K562 (cell line): ENCODE measurements at regions not wholly inside any gene's neighbourhood (a gene's known extent, or its start where the extent isn't known, plus 50 kb on each side); places are given as distances from the start of the nearest gene placed in this dataset.
A peak's percentile ranks its signal among the peaks of the same experiment; 100 is the strongest.

ENCODE experiments used
- ATAC-seq: fragments of 200-7000 bp; cut with Tn5 transposase; 3 replicates; pipeline ENCODE4 v1.9.1; 2020; ENCODE audit warnings: moderate library complexity
- BruUV-seq: library from RNA; stranded (reverse); fragments of 400-500 nt; replicated peaks from 2 replicates; lab custom pipeline; 2021; lab: Mats Ljungman, UMichigan
- CTCF ChIA-PET: fragments of 300-600 bp; formaldehyde crosslinking; extraction: SDS; loops from one replicate; lab custom pipeline; 2021; ENCODE audit warnings: low intra/inter-chr PET ratio; lab: Yijun Ruan, JAX
- POLR2A ChIA-PET: fragments of 300-600, 350-650 bp; sonication (Branson Sonifier 250); formaldehyde crosslinking; extraction: SDS; loops from one replicate; lab custom pipeline; 2021; ENCODE audit warnings: antibody characterized with exemption, inconsistent platforms; lab: Yijun Ruan, JAX
- DNase-seq, 4 experiments: peaks; one replicate each; pipeline versions ENCODE4 v3.0.0 to v3.0.0-alpha.2; 2011 to 2018; ENCODE audit warnings: low spot score in 3 of 4, mixed read lengths in 3 of 4; ENCODE audit errors: extremely low read depth in 1 of 4
- FAIRE-seq: peaks from 2 replicates; lab custom pipeline; 2011; peaks lifted over from hg19 to GRCh38; lab: Jason Lieb, UNC
- H2AFZ ChIP-seq: 2 replicates; pipeline ENCODE4 v1.6.0; 2011; ENCODE audit warnings: low read depth, low read length, control low read depth, inconsistent platforms
- H3K27ac ChIP-seq: fragments of 200-600 bp; 3 replicates; pipeline ENCODE4 v1.8.0; 2011; ENCODE audit warnings: low read depth, mild to moderate bottlenecking, control low read depth, inconsistent platforms, low read length, moderate library complexity, mixed read lengths; ENCODE audit errors: extremely low read depth
- H3K27me3 ChIP-seq, 2 experiments: fragments of 300-600 bp in 1 of 2; 2 replicates in 1 of 2; 3 replicates in 1 of 2; pipeline versions ENCODE4 v1.6.0 to v1.8.0; 2011; ENCODE audit warnings: inconsistent platforms in 2 of 2, low read length in 2 of 2, mild to moderate bottlenecking in 1 of 2, mixed read lengths in 1 of 2, moderate library complexity in 1 of 2; ENCODE audit not compliant: control insufficient read depth in 2 of 2, insufficient read depth in 2 of 2
- H3K36me3 ChIP-seq: fragments of 300-600 bp; 3 replicates; pipeline ENCODE4 v1.8.0; 2011; ENCODE audit warnings: mild to moderate bottlenecking, low read length, inconsistent platforms; ENCODE audit not compliant: control insufficient read depth, insufficient read depth
- H3K4me1 ChIP-seq, 2 experiments: fragments of 200-600 bp in 1 of 2; replicated peaks in 1 of 2; 2 replicates in 1 of 2; 3 replicates in 1 of 2; pipeline versions ENCODE4 v1.5.1 to v1.8.0; 2011; ENCODE audit warnings: inconsistent platforms in 2 of 2, low read length in 2 of 2, mild to moderate bottlenecking in 1 of 2, mixed read lengths in 1 of 2, moderate library complexity in 1 of 2; ENCODE audit not compliant: control insufficient read depth in 2 of 2, insufficient read depth in 2 of 2
- H3K4me2 ChIP-seq: 2 replicates; pipeline ENCODE4 v1.6.1; 2011; ENCODE audit warnings: low read length, control low read depth, inconsistent platforms, mixed read lengths; ENCODE audit not compliant: insufficient read depth
- H3K4me3 ChIP-seq: fragments of 200-600 bp; sonication (generic), shearing (Covaris generic); 2 replicates; pipeline ENCODE4 v1.5.1; 2016; ENCODE audit warnings: control low read depth, inconsistent platforms
- H3K79me2 ChIP-seq: fragments of 200-600 bp; 3 replicates; pipeline ENCODE4 v1.8.0; 2011; ENCODE audit warnings: low read length, inconsistent platforms; ENCODE audit not compliant: control insufficient read depth, insufficient read depth
- H3K9ac ChIP-seq, 2 experiments: 2 replicates each; pipeline versions ENCODE4 v1.6.0 to v1.6.1; 2011; ENCODE audit warnings: low read depth in 2 of 2, low read length in 2 of 2, control low read depth in 1 of 2, inconsistent platforms in 1 of 2, mild to moderate bottlenecking in 1 of 2, mixed read lengths in 1 of 2; ENCODE audit not compliant: insufficient read depth in 1 of 2
- H3K9me1 ChIP-seq: one replicate; pipeline ENCODE4 v1.6.0; 2011; ENCODE audit warnings: inconsistent platforms, mild to moderate bottlenecking, low read length, moderate library complexity; ENCODE audit not compliant: control insufficient read depth, insufficient read depth
- H3K9me3 ChIP-seq: replicated peaks from 2 replicates; pipeline ENCODE4 v1.5.1; 2011; ENCODE audit warnings: low read depth, low read length, inconsistent platforms; ENCODE audit not compliant: control insufficient read depth, insufficient read depth
- H4K20me1 ChIP-seq: replicated peaks from 2 replicates; pipeline ENCODE4 v1.6.1; 2011; ENCODE audit warnings: low read length, inconsistent platforms, mixed read lengths; ENCODE audit not compliant: control insufficient read depth, insufficient read depth
- ADNP ChIP-seq: fragments of 200-800 bp; sonication (Bioruptor generic); IDR thresholded peaks from 2 replicates; pipeline ENCODE4 v1.6.1; 2016; ENCODE audit warnings: missing genetic modification characterization, missing compliant biosample characterization
- DACH1 ChIP-seq: fragments of 450-650 bp; IDR thresholded peaks from 2 replicates; pipeline ENCODE4 v1.6.1; 2018; ENCODE audit not compliant: partially characterized antibody
- NFYB ChIP-seq: IDR thresholded peaks from 2 replicates; pipeline ENCODE4 v1.6.1; 2011; ENCODE audit warnings: mild to moderate bottlenecking, moderate library complexity; ENCODE audit not compliant: insufficient read length; ENCODE audit errors: extremely low read depth
- POLR2AphosphoS5 ChIP-seq: IDR thresholded peaks from 2 replicates; pipeline ENCODE4 v1.6.1; 2011; ENCODE audit warnings: mild to moderate bottlenecking, low read depth, low read length, moderate library complexity; ENCODE audit not compliant: control insufficient read depth, insufficient read depth
- SIN3A ChIP-seq, 2 experiments: fragments of 150-350 bp in 1 of 2; IDR thresholded peaks; 2 replicates each; pipeline ENCODE4 v1.6.1; 2011 to 2016; ENCODE audit warnings: borderline replicate concordance in 2 of 2, low read depth in 2 of 2, low read length in 2 of 2, mild to moderate bottlenecking in 2 of 2, moderate library complexity in 2 of 2; ENCODE audit not compliant: control insufficient read depth in 1 of 2
- SPI1 ChIP-seq: IDR thresholded peaks from 2 replicates; pipeline ENCODE4 v1.6.1; 2011; ENCODE audit warnings: low read depth, low read length, control low read depth, borderline replicate concordance
- ZNF41 ChIP-seq: fragments of 250-450 bp; sonication (Bioruptor Pico); conservative IDR thresholded peaks from 2 replicates; pipeline ENCODE4 v1.4.0; 2020; ENCODE audit warnings: mild to moderate bottlenecking
- WGBS: fragments of 100-300 bp; shearing (Covaris generic); methylation state at CpG from one replicate; pipeline ENCODE4 v1.1.6; 2016; ENCODE audit warnings: low coverage, mixed read lengths; ENCODE audit not compliant: insufficient coverage; ENCODE audit errors: missing lambda C conversion rate; 5-methylcytosine and 5-hydroxymethylcytosine counted together
- in situ Hi-C: fragments of 300-500 bp; cut with MboI; formaldehyde crosslinking; loops from 4 replicates; pipeline ENCODE4 v1.15.0; 2018; ENCODE audit warnings: inconsistent platforms, mixed read lengths
- intact Hi-C: fragments of 100-400 bp; cut with micrococcal nuclease; formaldehyde crosslinking; loops from 2 replicates; pipeline ENCODE4 v1.14.2; 2022
- TF ChIP-seq, protein P1 (sequence below), 3 experiments: fragments of 200-800 bp in 1 of 3; sonication (Bioruptor generic) in 1 of 3; sonication (generic) in 1 of 3; formaldehyde crosslinking in 1 of 3; IDR thresholded peaks; 2 replicates each; pipeline versions ENCODE4 v1.6.1 to v1.8.0; 2016 to 2022; ENCODE audit warnings: mild to moderate bottlenecking in 2 of 3, missing compliant biosample characterization in 2 of 3, missing genetic modification characterization in 2 of 3, missing genetic modification reagents in 1 of 3
- TF ChIP-seq, protein P2 (sequence below): sonication (generic); formaldehyde crosslinking; IDR thresholded peaks from 2 replicates; pipeline ENCODE4 v1.8.1; 2023; ENCODE audit warnings: mild to moderate bottlenecking, missing genetic modification reagents, moderate library complexity
- TF ChIP-seq, protein P3 (sequence below): sonication (generic); formaldehyde crosslinking; IDR thresholded peaks from 2 replicates; pipeline ENCODE4 v1.8.0; 2022; ENCODE audit warnings: mild to moderate bottlenecking, low read depth, missing genetic modification reagents

GRCh38 chr19:27795369-27795768, 1417.6 kb downstream of the UQCRFS1 start:
- POLR2A ChIA-PET, result no interaction called here
- Histone ChIP-seq H3K36me3 (peaks cover 22% of the 10 kb centered on the region), H3K79me2 (peaks cover 79% of the 10 kb centered on the region), H3K27ac (no peak overlapping the region), H4K20me1 (peaks cover 10% of the 10 kb centered on the region), H3K4me3 (peak overlapping the region; percentile 78; the same call in 1 of the 2 replicates), H3K27me3 (no peaks in the 10 kb centered on the region), H3K9me1 (no peaks in the 10 kb centered on the region), H2AFZ (no peak overlapping the region), H3K4me2 (peak overlapping the region; percentile 100), H3K4me1 (peaks cover 8 to 14% of the 10 kb centered on the region in 2 experiments; a peak in 3 of 5 replicates), H3K9ac (peak overlapping the region; percentile 26 to 87; a peak in 2 of 4 replicates), H3K9me3 (no peaks in the 10 kb centered on the region)
- intact Hi-C loops, result no loop called here
- no peak for TF ChIP-seq DACH1
- in situ Hi-C loops, result no loop called here
- ATAC-seq (no peak), DNase-seq (no peak), FAIRE-seq (no peak)
- WGBS, result 88% methylated on average over 1 of the region's 2 CpGs
- CTCF ChIA-PET, result interaction anchor here (0.5 kb wide), 1 partner anchor 1273 kb away, joined by 4 read pairs; no protein-coding TSS in a partner anchor
- no TSS peak for BruUV-seq

- Histone ChIP-seq H3K4me2 (peak overlapping the region; percentile 100), H4K20me1 (peaks cover 10% of the 10 kb centered on the region), H3K36me3 (peaks cover 22% of the 10 kb centered on the region), H3K9me1 (no peaks in the 10 kb centered on the region), H2AFZ (peak overlapping the region; percentile 96), H3K4me3 (peak overlapping the region; percentile 78), H3K4me1 (peaks cover 8 to 14% of the 10 kb centered on the region in 2 experiments; a peak in 3 of 5 replicates), H3K79me2 (peaks cover 80% of the 10 kb centered on the region), H3K9me3 (no peaks in the 10 kb centered on the region), H3K27me3 (no peaks in the 10 kb centered on the region), H3K9ac (peak overlapping the region; percentile 87 to 94), H3K27ac (peak overlapping the region; percentile 87)
- ChIA-PET CTCF (no interaction called here), POLR2A (interaction anchor here (0.7 to 1.1 kb wide), 4 partner anchors 14 to 715 kb away, joined by 3 read pairs; no protein-coding TSS in a partner anchor)
- DNase-seq (peak; percentile 24 to 45 (median 39)), ATAC-seq (peak; percentile 3), FAIRE-seq (no peak)
- WGBS, result 1% methylated on average over 15 of the region's 15 CpGs
- intact Hi-C loops (no loop called here), in situ Hi-C loops (no loop called here)
- TSS peak; percentile 31 for BruUV-seq
- TF ChIP-seq NFYB (no peak), ADNP (tag) (no peak), SPI1 (no peak), ZNF41 (CRISPR knock-in tag) (no peak), POLR2AphosphoS5 (no peak), SIN3A (IDR thresholded peaks at IDR 0.05; ENCODE audit: borderline replicate concordance in 2 of 2, control insufficient read depth in 1 of 2, low read depth in 2 of 2, low read length in 2 of 2) (peak in 1 of 2 experiments; percentile 80; a peak in 2 of 4 replicates)
- TF ChIP-seq, protein P1, sequence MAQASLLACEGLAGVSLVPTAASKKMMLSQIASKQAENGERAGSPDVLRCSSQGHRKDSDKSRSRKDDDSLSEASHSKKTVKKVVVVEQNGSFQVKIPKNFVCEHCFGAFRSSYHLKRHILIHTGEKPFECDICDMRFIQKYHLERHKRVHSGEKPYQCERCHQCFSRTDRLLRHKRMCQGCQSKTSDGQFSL (CRISPR knock-in tag; IDR thresholded peaks at IDR 0.05), result no peak
- TF ChIP-seq, protein P1 (tag; IDR thresholded peaks at IDR 0.05), result peak in 1 of 2 experiments; percentile 2; a peak in 1 of 4 replicates
- TF ChIP-seq, protein P2, sequence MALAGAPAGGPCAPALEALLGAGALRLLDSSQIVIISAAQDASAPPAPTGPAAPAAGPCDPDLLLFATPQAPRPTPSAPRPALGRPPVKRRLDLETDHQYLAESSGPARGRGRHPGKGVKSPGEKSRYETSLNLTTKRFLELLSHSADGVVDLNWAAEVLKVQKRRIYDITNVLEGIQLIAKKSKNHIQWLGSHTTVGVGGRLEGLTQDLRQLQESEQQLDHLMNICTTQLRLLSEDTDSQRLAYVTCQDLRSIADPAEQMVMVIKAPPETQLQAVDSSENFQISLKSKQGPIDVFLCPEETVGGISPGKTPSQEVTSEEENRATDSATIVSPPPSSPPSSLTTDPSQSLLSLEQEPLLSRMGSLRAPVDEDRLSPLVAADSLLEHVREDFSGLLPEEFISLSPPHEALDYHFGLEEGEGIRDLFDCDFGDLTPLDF (CRISPR knock-in tag), result no peak
- TF ChIP-seq, protein P3, sequence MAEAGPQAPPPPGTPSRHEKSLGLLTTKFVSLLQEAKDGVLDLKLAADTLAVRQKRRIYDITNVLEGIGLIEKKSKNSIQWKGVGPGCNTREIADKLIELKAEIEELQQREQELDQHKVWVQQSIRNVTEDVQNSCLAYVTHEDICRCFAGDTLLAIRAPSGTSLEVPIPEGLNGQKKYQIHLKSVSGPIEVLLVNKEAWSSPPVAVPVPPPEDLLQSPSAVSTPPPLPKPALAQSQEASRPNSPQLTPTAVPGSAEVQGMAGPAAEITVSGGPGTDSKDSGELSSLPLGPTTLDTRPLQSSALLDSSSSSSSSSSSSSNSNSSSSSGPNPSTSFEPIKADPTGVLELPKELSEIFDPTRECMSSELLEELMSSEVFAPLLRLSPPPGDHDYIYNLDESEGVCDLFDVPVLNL (CRISPR knock-in tag), result no peak
Measured at GRCh38 chr19:27794494-27795042, 1418.4 kb downstream of the UQCRFS1 start.
